Stimulated activated CD8-positive, alpha-beta memory T cell treated with anti-CD3 and anti-CD28 coated beads, Interleukin-4, amount 100 ng/mL, for 4 hours (primary cell): ENCODE measurements at regions not wholly inside any gene's neighbourhood (a gene's known extent, or its start where the extent isn't known, plus 50 kb on each side); places are given as distances from the start of the nearest gene placed in this dataset.

Experiments
- DNase-seq, 2 donors: peaks; one replicate each; pipeline ENCODE4 v3.0.0-alpha.2; 2020; ENCODE audit warnings: low read depth in 2 of 2, low spot score in 1 of 2

GRCh38 chrX:4925911-4926310 is 1212.5 kb upstream of the PRKX start:
- DNase-seq, result no peak

- DNase-seq, result no peak
These were observed 1195.9 kb upstream of the PRKX start for GRCh38 chrX:4909348-4909747.

- DNase-seq, result no peak
These were observed 1192.1 kb upstream of the PRKX start for GRCh38 chrX:4905576-4905975.

DNA sequence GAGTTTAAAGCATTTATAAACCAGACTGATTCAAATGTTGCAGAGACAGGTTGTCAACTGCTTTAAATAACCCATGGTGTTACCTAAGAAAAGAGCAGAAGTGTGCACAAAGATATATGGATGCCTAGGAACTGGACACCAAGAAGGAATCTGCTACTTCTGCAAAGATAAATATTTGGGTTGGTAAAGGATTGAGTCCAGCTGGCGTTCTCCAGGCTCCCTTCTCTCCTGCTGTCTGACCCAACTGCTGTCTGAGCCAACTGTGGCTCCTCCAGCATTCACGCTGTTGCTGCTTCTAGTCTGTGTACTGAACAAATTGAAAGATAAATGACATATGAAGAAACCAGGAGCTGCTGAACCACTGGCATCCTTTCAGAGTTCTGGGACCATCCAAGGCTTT is 1167.8 kb upstream of the PRKX start:
- DNase-seq, result no peak

- DNase-seq, result no peak
These were observed 1165.2 kb upstream of the PRKX start for GRCh38 chrX:4878640-4879039.

- no peak for DNase-seq
These were observed 1162.8 kb upstream of the PRKX start for GRCh38 chrX:4876268-4876667.

DNA sequence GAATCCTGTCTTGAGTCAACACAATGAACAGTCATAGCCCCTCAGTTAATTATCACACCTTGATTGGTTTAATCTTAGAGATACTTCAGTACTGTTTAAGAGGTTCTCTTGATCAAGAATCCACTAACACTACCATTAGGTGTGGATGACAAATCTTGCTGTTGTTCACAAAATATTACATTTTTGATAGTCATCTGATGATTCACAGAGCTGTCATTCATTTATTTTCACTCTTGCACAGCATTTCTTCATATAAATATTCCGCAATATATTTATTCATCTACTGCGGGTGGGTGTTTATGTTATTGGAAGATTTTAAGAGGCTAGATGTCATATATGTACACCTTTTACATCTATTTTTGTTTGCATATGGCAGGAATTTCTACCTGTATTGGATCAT is 1138.1 kb upstream of the PRKX start:
- no peak for DNase-seq

DNA sequence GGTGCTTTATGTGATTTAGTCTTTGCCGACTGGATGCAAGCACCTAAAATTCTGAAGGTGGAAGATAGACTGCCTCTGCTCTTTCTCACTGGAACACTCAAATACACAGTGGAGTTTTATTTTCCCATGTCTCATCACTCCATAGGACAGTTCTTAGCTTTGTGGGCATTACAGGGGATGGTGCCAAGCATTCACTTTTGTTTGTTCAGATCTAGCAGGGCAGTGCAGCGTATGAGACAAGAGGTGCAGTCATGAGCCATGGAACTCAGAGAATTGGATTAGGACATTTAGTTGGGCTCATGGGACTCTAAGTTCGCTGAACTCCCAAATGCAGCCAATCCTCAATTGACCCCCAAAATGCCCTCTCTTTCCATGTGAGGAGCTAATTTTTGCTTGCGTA is 1136.9 kb upstream of the PRKX start:
- no peak for DNase-seq

- no peak for DNase-seq
These were observed 1130.9 kb upstream of the PRKX start for GRCh38 chrX:4844376-4844775.

DNA sequence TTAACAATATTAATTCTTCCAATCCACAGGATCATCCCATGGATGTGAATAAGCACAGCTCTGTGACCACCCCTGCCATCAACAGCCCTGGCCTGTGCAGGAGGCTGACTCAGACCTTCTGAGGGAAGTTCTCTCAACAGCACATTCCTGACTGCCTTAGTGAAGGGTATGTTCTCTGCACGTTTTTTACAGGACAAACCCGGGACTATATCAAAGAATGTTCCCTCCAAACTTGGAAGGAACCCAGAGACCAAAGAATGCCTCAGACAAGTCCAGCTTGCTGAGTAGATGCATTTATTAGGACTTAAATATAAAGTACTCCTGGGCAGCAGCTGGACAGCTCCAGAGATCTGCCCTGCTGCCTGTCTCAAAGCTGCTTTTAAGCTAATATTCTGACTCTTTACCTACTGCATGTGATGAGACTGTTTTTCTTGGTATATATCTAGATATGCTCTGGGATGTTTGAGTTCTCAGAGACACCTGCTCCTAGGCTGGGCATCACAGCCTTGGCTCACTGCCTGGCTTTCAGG is 1127.8 kb upstream of the PRKX start:
- DNase-seq, result no peak

GRCh38 chrX:4831574-4831973 is 1118.1 kb upstream of the PRKX start:
- no peak for DNase-seq

DNA sequence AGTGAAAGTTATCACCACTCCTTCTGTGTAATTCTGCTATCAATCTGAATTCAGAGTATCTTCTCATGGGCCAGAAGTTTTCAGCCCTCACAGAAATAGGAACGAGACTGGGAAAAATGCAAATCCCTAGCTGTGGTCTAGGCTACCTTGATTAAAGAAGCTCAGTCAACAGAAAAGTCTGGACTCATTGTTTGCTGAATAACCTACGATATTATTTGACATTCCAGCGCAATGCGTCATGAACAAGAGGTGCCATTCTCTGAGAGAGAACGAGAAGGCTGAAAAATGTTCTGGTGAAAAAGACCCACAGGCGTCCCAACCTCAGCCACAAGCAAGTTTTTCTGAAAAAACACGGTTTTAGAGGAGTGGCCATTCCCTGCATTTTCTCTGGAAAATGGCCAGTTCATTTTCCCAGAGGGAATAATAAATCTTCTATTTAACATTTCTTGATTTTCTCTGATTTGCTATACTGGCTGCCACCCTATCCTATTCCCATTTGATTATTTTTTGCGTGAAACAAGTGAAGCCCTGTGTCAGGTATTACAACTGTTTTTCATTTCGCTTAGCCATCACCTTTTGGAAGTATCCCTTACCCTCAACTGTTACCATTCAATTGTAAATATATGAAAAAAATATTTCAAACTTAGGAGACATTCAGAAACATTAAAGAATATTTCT is 1117.6 kb upstream of the PRKX start:
- DNase-seq, result no peak

DNA sequence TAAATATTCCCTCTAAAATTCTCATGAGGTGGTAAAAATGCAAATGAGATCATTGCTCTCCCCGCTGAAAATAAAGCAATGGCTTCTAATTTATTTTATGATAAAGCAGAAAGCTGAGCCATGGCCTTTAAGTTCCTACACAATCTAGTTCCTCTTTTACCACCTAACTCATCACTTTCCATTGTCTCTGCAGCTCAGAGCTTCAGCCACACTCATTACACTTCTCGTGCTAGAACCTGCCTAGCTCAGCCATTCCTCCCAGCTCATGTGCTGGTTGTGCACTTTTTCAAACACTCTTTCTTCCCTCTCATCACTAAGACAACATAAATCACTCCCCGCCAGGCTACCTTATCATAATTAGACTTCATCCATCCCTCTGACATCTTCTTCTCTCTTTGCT is 1112.1 kb upstream of the PRKX start:
- no peak for DNase-seq

- DNase-seq, result no peak
These were observed 1096.1 kb upstream of the PRKX start for GRCh38 chrX:4809571-4809970.

GRCh38 chrX:4805502-4805901 is 1092.1 kb upstream of the PRKX start:
- no peak for DNase-seq

GRCh38 chrX:4800756-4801155 is 1087.3 kb upstream of the PRKX start:
- DNase-seq, result no peak

GRCh38 chrX:4787971-4788370 is 1074.5 kb upstream of the PRKX start:
- DNase-seq, result no peak

DNA sequence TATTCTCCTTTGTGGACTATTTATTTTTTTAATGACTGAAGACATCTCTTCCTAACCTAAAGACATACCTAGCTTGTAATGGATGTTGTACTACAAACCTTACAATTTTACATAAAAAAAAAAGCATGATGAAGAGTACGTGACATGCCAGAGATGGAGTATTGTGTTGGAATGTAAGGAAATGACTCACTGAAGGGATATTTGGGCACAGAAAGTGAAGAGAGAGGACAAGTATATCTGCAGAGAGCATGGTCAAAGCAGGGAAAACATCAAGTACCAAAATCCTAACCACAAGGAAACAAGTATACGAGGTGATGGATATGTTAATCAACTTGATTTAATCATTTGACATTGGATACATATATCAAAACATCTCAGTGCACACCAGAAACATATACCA is 1051.4 kb upstream of the PRKX start:
- DNase-seq, result no peak

DNA sequence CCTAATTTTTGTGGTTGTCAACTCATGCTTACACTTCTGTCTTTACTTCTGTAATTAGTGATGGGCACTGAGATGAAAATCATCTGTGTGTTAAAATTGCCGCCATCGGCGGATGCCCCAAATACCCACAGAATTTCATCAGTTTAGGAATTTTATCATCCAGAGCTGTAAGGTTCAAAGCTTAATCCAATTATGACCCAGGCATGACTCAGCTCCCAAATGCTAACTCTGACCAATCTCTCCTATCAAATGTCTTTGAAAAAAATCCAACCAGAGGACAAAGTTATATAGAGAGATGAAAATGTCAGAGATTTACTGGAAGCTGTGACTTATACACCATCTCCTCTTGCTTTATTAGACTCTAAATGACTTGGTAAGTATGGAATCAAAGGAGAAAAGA is 1048.7 kb upstream of the PRKX start:
- no peak for DNase-seq

GRCh38 chrX:4754878-4755604 is 1041.6 kb upstream of the PRKX start:
- no peak for DNase-seq

- DNase-seq, result no peak
These were observed 1027.6 kb upstream of the PRKX start for GRCh38 chrX:4741024-4741423.

DNA sequence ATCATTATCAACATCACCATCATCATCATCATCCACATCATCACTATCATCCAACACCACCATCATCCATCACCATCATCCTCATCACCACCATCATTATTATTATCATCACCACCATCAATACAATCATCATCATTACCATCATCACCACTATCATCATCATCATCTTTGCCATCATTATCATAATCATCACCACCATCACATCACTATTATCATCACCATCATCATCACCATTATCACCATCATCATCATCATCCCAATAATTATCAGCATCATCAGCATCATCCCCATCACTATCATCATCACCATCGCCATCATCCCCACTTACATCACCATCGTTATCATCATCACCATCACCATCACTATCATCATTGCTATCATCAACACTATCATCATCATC is 1021.9 kb upstream of the PRKX start:
- no peak for DNase-seq
